ENCODE measurements at regions not wholly inside any gene's neighbourhood (a gene's known extent, or its start where the extent isn't known, plus 50 kb on each side); places are given as distances from the start of the nearest gene placed in this dataset.

- Mint-ChIP-seq H3K4me1 (ENCODE audit: unreplicated experiment) (no peaks in the 10 kb centered on the region), H3K27ac (ENCODE audit: unreplicated experiment) (no peak overlapping the region), H3K9me3 (ENCODE audit: unreplicated experiment) (no peaks in the 10 kb centered on the region), H3K36me3 (ENCODE audit: unreplicated experiment) (no peaks in the 10 kb centered on the region), H3K4me3 (ENCODE audit: unreplicated experiment) (no peak overlapping the region), H3K27me3 (ENCODE audit: unreplicated experiment) (peaks cover 9% of the 10 kb centered on the region)
- DNase-seq (ENCODE audit: extremely low spot score, unreplicated experiment): no peak
- no peak for TF ChIP-seq CTCF (IDR thresholded peaks at IDR 0.05)
Observed at GRCh38 chr4:129415004-129415403, 319.1 kb downstream of the C4orf33 start.

DNA sequence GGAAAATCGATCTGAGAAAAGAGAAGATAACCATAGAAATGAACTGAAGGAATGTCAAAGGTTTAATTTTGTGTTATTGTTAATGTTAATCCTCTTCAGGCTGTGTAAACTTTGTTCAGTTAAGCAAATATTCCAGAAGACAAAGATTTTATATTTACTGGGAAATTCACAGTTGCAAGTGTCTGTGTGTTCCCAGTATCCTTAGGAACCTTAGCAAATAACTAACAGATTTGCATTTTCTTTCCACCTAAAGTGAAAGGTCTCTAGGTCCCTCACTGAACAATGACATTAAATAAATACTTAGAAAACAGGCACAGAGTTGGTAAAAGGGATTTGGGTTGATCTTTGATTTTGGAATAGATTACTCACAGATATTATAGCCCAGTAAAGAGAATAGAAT, 324.7 kb downstream of the C4orf33 start:
- Mint-ChIP-seq H3K4me1 (ENCODE audit: unreplicated experiment) (no peaks in the 10 kb centered on the region), H3K27ac (ENCODE audit: unreplicated experiment) (no peak overlapping the region), H3K36me3 (ENCODE audit: unreplicated experiment) (no peaks in the 10 kb centered on the region), H3K9me3 (ENCODE audit: unreplicated experiment) (no peaks in the 10 kb centered on the region), H3K4me3 (ENCODE audit: unreplicated experiment) (no peak overlapping the region), H3K27me3 (ENCODE audit: unreplicated experiment) (peaks cover 11% of the 10 kb centered on the region)
- TF ChIP-seq CTCF (IDR thresholded peaks at IDR 0.05): no peak
- DNase-seq (ENCODE audit: extremely low spot score, unreplicated experiment): no peak

DNA sequence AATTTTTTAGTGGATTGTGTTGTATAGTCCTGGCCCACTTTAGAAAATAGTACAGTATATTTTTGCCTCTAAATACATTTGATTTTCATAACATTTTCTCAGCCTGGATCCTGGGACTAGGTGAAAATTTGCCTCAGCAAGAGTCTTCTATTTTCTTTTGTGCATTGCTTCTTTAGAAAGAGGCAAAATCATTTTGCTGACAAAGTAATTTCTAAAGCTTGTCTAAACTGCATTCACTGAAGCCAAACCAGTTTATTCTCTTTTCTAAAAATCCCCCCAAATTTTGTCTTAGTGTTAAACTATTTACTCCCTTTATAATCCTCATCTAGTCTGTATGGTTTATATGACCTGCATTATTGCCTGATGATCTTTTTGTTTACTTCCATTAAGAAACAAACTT, 326.3 kb downstream of the C4orf33 start:
- Mint-ChIP-seq H3K27me3 (ENCODE audit: unreplicated experiment) (peaks cover 7% of the 10 kb centered on the region), H3K36me3 (ENCODE audit: unreplicated experiment) (no peaks in the 10 kb centered on the region), H3K9me3 (ENCODE audit: unreplicated experiment) (no peaks in the 10 kb centered on the region), H3K27ac (ENCODE audit: unreplicated experiment) (no peak overlapping the region), H3K4me3 (ENCODE audit: unreplicated experiment) (no peak overlapping the region), H3K4me1 (ENCODE audit: unreplicated experiment) (no peaks in the 10 kb centered on the region)
- no peak for DNase-seq (ENCODE audit: extremely low spot score, unreplicated experiment)
- no peak for TF ChIP-seq CTCF (IDR thresholded peaks at IDR 0.05)

- no peak for TF ChIP-seq CTCF (IDR thresholded peaks at IDR 0.05)
- H3K36me3 Mint-ChIP-seq (ENCODE audit: unreplicated experiment): no peaks in the 10 kb centered on the region
- peaks cover 5% of the 10 kb centered on the region for H3K4me1 Mint-ChIP-seq (ENCODE audit: unreplicated experiment)
- H3K9me3 Mint-ChIP-seq (ENCODE audit: unreplicated experiment): no peaks in the 10 kb centered on the region
- no peaks in the 10 kb centered on the region for H3K27me3 Mint-ChIP-seq (ENCODE audit: unreplicated experiment)
- no peak overlapping the region for H3K27ac Mint-ChIP-seq (ENCODE audit: unreplicated experiment)
- DNase-seq (ENCODE audit: extremely low spot score, unreplicated experiment): no peak
- no peak overlapping the region for H3K4me3 Mint-ChIP-seq (ENCODE audit: unreplicated experiment)
Observed at GRCh38 chr4:129428454-129428853, 332.5 kb downstream of the C4orf33 start.

- no peak overlapping the region for H3K27ac Mint-ChIP-seq (ENCODE audit: unreplicated experiment)
- peaks cover under 1% of the 10 kb centered on the region for H3K9me3 Mint-ChIP-seq (ENCODE audit: unreplicated experiment)
- TF ChIP-seq CTCF (IDR thresholded peaks at IDR 0.05): no peak
- H3K36me3 Mint-ChIP-seq (ENCODE audit: unreplicated experiment): no peaks in the 10 kb centered on the region
- no peaks in the 10 kb centered on the region for H3K27me3 Mint-ChIP-seq (ENCODE audit: unreplicated experiment)
- DNase-seq (ENCODE audit: extremely low spot score, unreplicated experiment): no peak
- H3K4me3 Mint-ChIP-seq (ENCODE audit: unreplicated experiment): no peak overlapping the region
- peaks cover 5% of the 10 kb centered on the region for H3K4me1 Mint-ChIP-seq (ENCODE audit: unreplicated experiment)
Observed at GRCh38 chr4:129429581-129430320, 333.8 kb downstream of the C4orf33 start.
